Neuron (in vitro differentiated cells): ENCODE measurements at regions not wholly inside any gene's neighbourhood (a gene's known extent, or its start where the extent isn't known, plus 50 kb on each side); places are given as distances from the start of the nearest gene placed in this dataset.
"Not testable (repeated sequence)": the region's sequence is repeated elsewhere in the genome, so short reads cannot be mapped to it uniquely, and the experiment has no call there.

Source experiments
- H2AFZ ChIP-seq: one replicate; pipeline ENCODE4 v1.6.1; 2013; ENCODE audit warnings: low read depth, mild to moderate bottlenecking, inconsistent platforms, low read length, moderate library complexity
- H3K27me3 ChIP-seq: one replicate; pipeline ENCODE4 v1.6.1; 2013; ENCODE audit warnings: low read length; ENCODE audit not compliant: insufficient read depth
- H3K36me3 ChIP-seq: one replicate; pipeline ENCODE4 v1.6.1; 2013; ENCODE audit warnings: low read length; ENCODE audit not compliant: insufficient read depth
- H3K4me1 ChIP-seq: one replicate; pipeline ENCODE4 v1.6.1; 2013; ENCODE audit warnings: low read length; ENCODE audit not compliant: insufficient read depth
- H3K4me3 ChIP-seq: 2 replicates; pipeline ENCODE4 v1.5.1; 2013; ENCODE audit warnings: mild to moderate bottlenecking, low read length, moderate library complexity
- H3K9me3 ChIP-seq: one replicate; pipeline ENCODE4 v1.6.1; 2013; ENCODE audit warnings: low read length

DNA sequence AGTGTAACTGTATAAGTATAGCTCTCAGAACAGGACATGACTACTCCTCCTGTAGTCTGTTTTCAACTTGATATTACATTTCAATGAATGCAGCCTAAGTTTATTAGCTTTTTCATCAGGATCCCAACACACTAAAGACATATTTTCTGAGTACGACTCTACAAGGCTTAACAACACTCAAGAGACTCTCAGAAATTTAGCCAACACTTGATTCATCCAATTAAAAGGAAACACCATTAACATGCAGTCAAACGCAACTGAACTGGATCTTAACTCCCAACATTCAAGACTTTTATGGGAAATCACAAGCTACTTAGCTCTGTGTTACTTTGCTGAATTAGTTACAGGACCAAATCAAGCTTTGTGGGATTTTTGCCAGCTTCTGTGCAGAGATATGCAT lies 65.2 kb upstream of the SGIP1 start:
- Histone ChIP-seq H2AFZ (no peak overlapping the region), H3K9me3 (no peaks in the 10 kb centered on the region), H3K4me3 (no peak overlapping the region), H3K4me1 (no peaks in the 10 kb centered on the region), H3K36me3 (no peaks in the 10 kb centered on the region), H3K27me3 (no peaks in the 10 kb centered on the region)

GRCh38 chr1:66475940-66476339 lies 58.0 kb upstream of the SGIP1 start:
- Histone ChIP-seq H3K27me3 (peaks cover 5% of the 10 kb centered on the region), H3K36me3 (no peaks in the 10 kb centered on the region), H3K9me3 (no peaks in the 10 kb centered on the region), H3K4me1 (no peaks in the 10 kb centered on the region), H2AFZ (no peak overlapping the region), H3K4me3 (no peak overlapping the region)

- no peaks in the 10 kb centered on the region for H3K36me3 ChIP-seq
- peaks cover 5% of the 10 kb centered on the region for H3K27me3 ChIP-seq
- no peak overlapping the region for H3K4me3 ChIP-seq
- H2AFZ ChIP-seq, result no peak overlapping the region
- no peaks in the 10 kb centered on the region for H3K4me1 ChIP-seq
- H3K9me3 ChIP-seq, result no peaks in the 10 kb centered on the region
Observed at GRCh38 chr1:66476774-66477173, 57.2 kb upstream of the SGIP1 start.

DNA sequence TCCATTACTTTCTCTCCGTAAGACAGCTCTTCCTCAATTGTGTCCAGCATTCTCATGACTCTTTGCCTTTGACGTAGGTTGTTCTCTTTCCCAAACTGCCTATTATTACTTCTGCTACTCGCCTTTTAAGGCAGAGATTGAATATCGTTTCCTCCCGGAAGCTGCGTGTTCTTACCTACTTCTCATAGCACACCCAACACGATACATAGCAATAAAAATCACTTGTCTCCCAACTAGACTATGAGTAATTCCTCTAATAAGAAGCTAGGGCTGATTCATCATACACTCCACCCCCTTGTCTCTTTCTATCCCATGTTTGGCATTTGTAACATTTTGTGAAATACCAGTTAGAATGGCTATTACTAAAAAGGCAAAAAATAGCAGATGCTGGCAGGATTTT lies 55.8 kb upstream of the SGIP1 start:
- Histone ChIP-seq H3K4me1 (no peaks in the 10 kb centered on the region), H3K36me3 (no peaks in the 10 kb centered on the region), H3K27me3 (peaks cover 5% of the 10 kb centered on the region), H3K4me3 (no peak overlapping the region), H2AFZ (no peak overlapping the region), H3K9me3 (no peaks in the 10 kb centered on the region)

DNA sequence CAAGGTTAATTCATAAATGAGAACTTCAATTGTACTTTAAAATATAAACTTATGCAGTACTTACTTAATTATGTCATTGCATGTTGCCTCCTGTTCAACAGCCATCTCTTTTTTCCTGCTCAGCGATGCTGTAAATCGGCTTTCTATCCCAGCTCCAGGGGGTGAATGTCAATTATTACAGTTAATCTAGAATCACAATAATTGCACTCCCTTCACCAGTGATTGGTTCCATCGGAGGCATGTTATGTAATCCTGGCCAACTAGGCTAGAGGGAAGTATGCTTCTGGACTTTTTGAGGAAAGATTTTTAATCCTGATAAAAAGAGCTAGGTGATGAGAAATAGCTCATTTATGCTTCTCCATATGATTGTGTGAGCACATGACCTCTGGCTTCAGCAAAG lies 53.8 kb upstream of the SGIP1 start:
- no peaks in the 10 kb centered on the region for H3K27me3 ChIP-seq
- H3K4me3 ChIP-seq, result no peak overlapping the region
- H3K4me1 ChIP-seq, result no peaks in the 10 kb centered on the region
- H3K36me3 ChIP-seq, result no peaks in the 10 kb centered on the region
- H2AFZ ChIP-seq, result no peak overlapping the region
- no peaks in the 10 kb centered on the region for H3K9me3 ChIP-seq

DNA sequence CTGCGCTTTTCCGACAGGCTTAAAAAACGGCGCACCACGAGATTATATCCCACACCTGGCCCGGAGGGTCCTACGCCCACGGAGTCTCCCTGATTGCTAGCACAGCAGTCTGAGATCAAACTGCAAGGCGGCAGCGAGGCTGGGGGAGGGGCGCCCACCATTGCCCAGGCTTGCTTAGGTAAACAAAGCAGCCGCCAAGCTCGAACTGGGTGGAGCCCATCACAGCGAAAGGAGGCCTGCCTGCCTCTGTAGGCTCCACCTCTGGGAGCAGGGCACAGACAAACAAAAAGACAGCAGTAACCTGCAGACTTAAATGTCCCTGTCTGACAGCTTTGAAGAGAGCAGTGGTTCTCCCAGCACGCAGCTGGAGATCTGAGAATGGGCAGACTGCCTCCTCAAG lies 52.7 kb upstream of the SGIP1 start:
- not testable (repeated sequence) for H3K4me3 ChIP-seq, H3K9me3 ChIP-seq, H3K27me3 ChIP-seq, H3K4me1 ChIP-seq, H3K36me3 ChIP-seq, H2AFZ ChIP-seq
